KOPT-K1 (cell line): ENCODE measurements at regions not wholly inside any gene's neighbourhood (a gene's known extent, or its start where the extent isn't known, plus 50 kb on each side); places are given as distances from the start of the nearest gene placed in this dataset.
"Not testable (repeated sequence)": the region's sequence is repeated elsewhere in the genome, so short reads cannot be mapped to it uniquely, and the experiment has no call there.

Experiments used
- H3K27ac ChIP-seq: fragments of 200-600 bp; sonication (generic); 2 replicates; pipeline ENCODE4 v1.5.1; 2016; ENCODE audit warnings: antibody characterized with exemption, mild to moderate bottlenecking, low read depth, low read length; ENCODE audit not compliant: poor library complexity, severe bottlenecking
- H3K36me3 ChIP-seq: fragments of 200-600 bp; sonication (generic); 2 replicates; pipeline ENCODE4 v1.5.1; 2017; ENCODE audit warnings: antibody characterized with exemption, mild to moderate bottlenecking, low read length, moderate library complexity; ENCODE audit not compliant: insufficient read depth
- H3K9me3 ChIP-seq: fragments of 200-600 bp; sonication (generic); 2 replicates; pipeline ENCODE4 v1.5.1; 2017; ENCODE audit warnings: antibody characterized with exemption, low read length, mild to moderate bottlenecking; ENCODE audit not compliant: insufficient read depth, poor library complexity, severe bottlenecking

- peaks cover 39% of the 10 kb centered on the region for H3K9me3 ChIP-seq
- not testable (repeated sequence) for H3K27ac ChIP-seq, H3K36me3 ChIP-seq
Observed at GRCh38 chr12:34309806-34310804, 287.8 kb downstream of the ALG10 start.

- Histone ChIP-seq H3K36me3 (no peaks in the 10 kb centered on the region), H3K27ac (no peak overlapping the region), H3K9me3 (peaks cover 36% of the 10 kb centered on the region)
Observed at GRCh38 chr12:34311337-34311736, 289.0 kb downstream of the ALG10 start.

- Histone ChIP-seq H3K9me3 (peaks cover 95% of the 10 kb centered on the region), H3K27ac (no peak overlapping the region), H3K36me3 (no peaks in the 10 kb centered on the region)
Observed at GRCh38 chr12:34327671-34328070, 305.4 kb downstream of the ALG10 start.

GRCh38 chr12:34333337-34333736, 311.0 kb downstream of the ALG10 start:
- H3K9me3 ChIP-seq, result peaks cover 98% of the 10 kb centered on the region
- no peaks in the 10 kb centered on the region for H3K36me3 ChIP-seq
- H3K27ac ChIP-seq, result no peak overlapping the region

- no peaks in the 10 kb centered on the region for H3K36me3 ChIP-seq
- no peak overlapping the region for H3K27ac ChIP-seq
- peaks cover 99% of the 10 kb centered on the region for H3K9me3 ChIP-seq
Observed at GRCh38 chr12:34334538-34334937, 312.2 kb downstream of the ALG10 start.

GRCh38 chr12:34334953-34335743, 312.9 kb downstream of the ALG10 start:
- H3K9me3 ChIP-seq, result peaks cover 99% of the 10 kb centered on the region
- no peaks in the 10 kb centered on the region for H3K36me3 ChIP-seq
- no peak overlapping the region for H3K27ac ChIP-seq

- Histone ChIP-seq H3K27ac (no peak overlapping the region), H3K9me3 (peaks cover 99% of the 10 kb centered on the region)
Observed at GRCh38 chr12:34335819-34336262, 313.5 kb downstream of the ALG10 start.

GRCh38 chr12:34336619-34337465, 314.5 kb downstream of the ALG10 start:
- Histone ChIP-seq H3K27ac (no peak overlapping the region), H3K36me3 (no peaks in the 10 kb centered on the region), H3K9me3 (peaks cover 97% of the 10 kb centered on the region)

More at GRCh38 chr12:34335819-34336262, 313.5 kb downstream of the ALG10 start:
- no peaks in the 10 kb centered on the region for H3K36me3 ChIP-seq

- H3K27ac ChIP-seq, result no peak overlapping the region
- H3K36me3 ChIP-seq, result no peaks in the 10 kb centered on the region
- peaks cover 97% of the 10 kb centered on the region for H3K9me3 ChIP-seq
Observed at GRCh38 chr12:34338751-34339150, 316.5 kb downstream of the ALG10 start.

GRCh38 chr12:34339922-34340321, 317.6 kb downstream of the ALG10 start:
- H3K9me3 ChIP-seq, result peaks cover 97% of the 10 kb centered on the region
- H3K36me3 ChIP-seq, result no peaks in the 10 kb centered on the region
- no peak overlapping the region for H3K27ac ChIP-seq

- no peak overlapping the region for H3K27ac ChIP-seq
Observed at GRCh38 chr12:34340534-34341361, 318.5 kb downstream of the ALG10 start.

GRCh38 chr12:34341362-34341733, 319.1 kb downstream of the ALG10 start:
- Histone ChIP-seq H3K9me3 (peaks cover 95% of the 10 kb centered on the region), H3K27ac (no peak overlapping the region), H3K36me3 (no peaks in the 10 kb centered on the region)

More at GRCh38 chr12:34340534-34341361, 318.5 kb downstream of the ALG10 start:
- Histone ChIP-seq H3K9me3 (peaks cover 95% of the 10 kb centered on the region), H3K36me3 (no peaks in the 10 kb centered on the region)

- Histone ChIP-seq H3K9me3 (peaks cover 95% of the 10 kb centered on the region), H3K27ac (no peak overlapping the region), H3K36me3 (no peaks in the 10 kb centered on the region)
Observed at GRCh38 chr12:34342048-34342447, 319.8 kb downstream of the ALG10 start.

- no peaks in the 10 kb centered on the region for H3K36me3 ChIP-seq
- H3K27ac ChIP-seq, result no peak overlapping the region
- H3K9me3 ChIP-seq, result peaks cover 95% of the 10 kb centered on the region
Observed at GRCh38 chr12:34343345-34343744, 321.0 kb downstream of the ALG10 start.
